NCI-H1694 (cell line): ENCODE measurements at regions not wholly inside any gene's neighbourhood (a gene's known extent, or its start where the extent isn't known, plus 50 kb on each side); places are given as distances from the start of the nearest gene placed in this dataset.
"Not testable (repeated sequence)": the region's sequence is repeated elsewhere in the genome, so short reads cannot be mapped to it uniquely, and the experiment has no call there.

Experiments used
- DNase-seq: peaks from one replicate; lab custom pipeline; 2025; lab: John Stamatoyannopoulos, UW

GRCh38 chr2:147420517-147420916 lies 424.3 kb upstream of the ACVR2A start:
- no peak for DNase-seq

- DNase-seq = no peak
These were observed 428.7 kb upstream of the ACVR2A start for GRCh38 chr2:147416099-147416498.

- DNase-seq = not testable (repeated sequence)
These were observed 430.2 kb upstream of the ACVR2A start for GRCh38 chr2:147414656-147415055.

- no peak for DNase-seq
These were observed 436.5 kb upstream of the ACVR2A start for GRCh38 chr2:147408357-147408756.

GRCh38 chr2:147405651-147406050 lies 439.2 kb upstream of the ACVR2A start:
- no peak for DNase-seq

- DNase-seq = no peak
These were observed 445.8 kb upstream of the ACVR2A start for GRCh38 chr2:147398996-147399395.

GRCh38 chr2:147398301-147398700 lies 446.5 kb upstream of the ACVR2A start:
- DNase-seq = no peak

GRCh38 chr2:147396890-147397289 lies 447.9 kb upstream of the ACVR2A start:
- no peak for DNase-seq

GRCh38 chr2:147394179-147394790 lies 450.5 kb upstream of the ACVR2A start:
- no peak for DNase-seq

GRCh38 chr2:147392180-147392579 lies 452.6 kb upstream of the ACVR2A start:
- no peak for DNase-seq

- no peak for DNase-seq
These were observed 454.4 kb upstream of the ACVR2A start for GRCh38 chr2:147390475-147390874.

GRCh38 chr2:147389218-147389617 lies 455.6 kb upstream of the ACVR2A start:
- no peak for DNase-seq

GRCh38 chr2:147388217-147388616 lies 456.6 kb upstream of the ACVR2A start:
- no peak for DNase-seq

GRCh38 chr2:147386284-147386683 lies 458.5 kb upstream of the ACVR2A start:
- no peak for DNase-seq

- DNase-seq = no peak
These were observed 459.2 kb upstream of the ACVR2A start for GRCh38 chr2:147385600-147385999.

GRCh38 chr2:147384659-147385058 lies 460.2 kb upstream of the ACVR2A start:
- DNase-seq = no peak

- peak; percentile 73 for DNase-seq
These were observed 462.4 kb upstream of the ACVR2A start for GRCh38 chr2:147382322-147382948.

GRCh38 chr2:147378403-147378802 lies 466.4 kb upstream of the ACVR2A start:
- no peak for DNase-seq

GRCh38 chr2:147375073-147375472 lies 469.8 kb upstream of the ACVR2A start:
- DNase-seq = no peak

- no peak for DNase-seq
These were observed 470.4 kb upstream of the ACVR2A start for GRCh38 chr2:147374423-147374811.

GRCh38 chr2:147373800-147374422 lies 470.9 kb upstream of the ACVR2A start:
- no peak for DNase-seq

GRCh38 chr2:147368306-147368705 lies 476.5 kb upstream of the ACVR2A start:
- DNase-seq = no peak

- DNase-seq = no peak
These were observed 478.6 kb upstream of the ACVR2A start for GRCh38 chr2:147366279-147366678.

GRCh38 chr2:147365622-147366021 lies 479.2 kb upstream of the ACVR2A start:
- no peak for DNase-seq
